ENCODE measurements at regions not wholly inside any gene's neighbourhood (a gene's known extent, or its start where the extent isn't known, plus 50 kb on each side); places are given as distances from the start of the nearest gene placed in this dataset.

GRCh38 chr15:47415539-47415971 lies 301.8 kb upstream of the SEMA6D start:
- no peak for DNase-seq
- no peaks in the 10 kb centered on the region for H3K9me2 ChIP-seq (replicated peaks; ENCODE audit: insufficient read depth, low read length)
- H3K36me3 ChIP-seq (replicated peaks; ENCODE audit: insufficient read depth, low read length) = no peaks in the 10 kb centered on the region
- no peaks in the 10 kb centered on the region for H3K27me3 ChIP-seq (replicated peaks; ENCODE audit: insufficient read depth, low read length)
- no peaks in the 10 kb centered on the region for H3K4me1 ChIP-seq (ENCODE audit: low read length)
- no peaks in the 10 kb centered on the region for H3K9me3 ChIP-seq (replicated peaks; ENCODE audit: insufficient read depth, low read length)
- H3K27ac ChIP-seq (ENCODE audit: low read length) = no peak overlapping the region
- H3F3A ChIP-seq (ENCODE audit: insufficient read depth, low read length) = no peaks in the 10 kb centered on the region
- H3K4me3 ChIP-seq (ENCODE audit: low read length) = no peak overlapping the region
- H4K20me1 ChIP-seq (ENCODE audit: insufficient read depth, low read length) = no peaks in the 10 kb centered on the region
- H3K79me2 ChIP-seq (ENCODE audit: low read length) = no peaks in the 10 kb centered on the region
- H2AFZ ChIP-seq (ENCODE audit: low read length) = no peak overlapping the region
- H3K9ac ChIP-seq (ENCODE audit: low read length) = no peak overlapping the region
- TF ChIP-seq EZH2phosphoT487 (IDR thresholded peaks at IDR 0.05; ENCODE audit: low read length) (no peak), CTCF (IDR thresholded peaks at IDR 0.05; ENCODE audit: low read length) (no peak), EZH2 (optimal IDR thresholded peaks at IDR 0.05; ENCODE audit: low read depth, low read length) (no peak)
- no peak overlapping the region for H3K4me2 ChIP-seq (ENCODE audit: low read depth, low read length)

- Histone ChIP-seq H3K9me2 (replicated peaks; ENCODE audit: insufficient read depth, low read length) (no peaks in the 10 kb centered on the region), H3K79me2 (ENCODE audit: low read length) (no peaks in the 10 kb centered on the region), H2AFZ (ENCODE audit: low read length) (no peak overlapping the region), H3K9ac (ENCODE audit: low read length) (no peak overlapping the region), H3K4me2 (ENCODE audit: low read depth, low read length) (no peak overlapping the region), H4K20me1 (ENCODE audit: insufficient read depth, low read length) (no peaks in the 10 kb centered on the region), H3K36me3 (replicated peaks; ENCODE audit: insufficient read depth, low read length) (no peaks in the 10 kb centered on the region), H3K9me3 (replicated peaks; ENCODE audit: insufficient read depth, low read length) (no peaks in the 10 kb centered on the region), H3K27ac (ENCODE audit: low read length) (no peak overlapping the region), H3K4me3 (ENCODE audit: low read length) (no peak overlapping the region), H3F3A (ENCODE audit: insufficient read depth, low read length) (no peaks in the 10 kb centered on the region), H3K27me3 (replicated peaks; ENCODE audit: insufficient read depth, low read length) (no peaks in the 10 kb centered on the region), H3K4me1 (ENCODE audit: low read length) (no peaks in the 10 kb centered on the region)
- DNase-seq = no peak
- TF ChIP-seq CTCF (IDR thresholded peaks at IDR 0.05; ENCODE audit: low read length) (no peak), EZH2 (optimal IDR thresholded peaks at IDR 0.05; ENCODE audit: low read depth, low read length) (no peak), EZH2phosphoT487 (IDR thresholded peaks at IDR 0.05; ENCODE audit: low read length) (no peak)
Measured at GRCh38 chr15:47422881-47423665, 294.2 kb upstream of the SEMA6D start.

GRCh38 chr15:47427463-47427862 lies 289.8 kb upstream of the SEMA6D start:
- no peaks in the 10 kb centered on the region for H3K36me3 ChIP-seq (replicated peaks; ENCODE audit: insufficient read depth, low read length)
- no peak overlapping the region for H3K27ac ChIP-seq (ENCODE audit: low read length)
- H3K9me3 ChIP-seq (replicated peaks; ENCODE audit: insufficient read depth, low read length) = no peaks in the 10 kb centered on the region
- no peak overlapping the region for H3K4me3 ChIP-seq (ENCODE audit: low read length)
- H3K4me2 ChIP-seq (ENCODE audit: low read depth, low read length) = no peak overlapping the region
- DNase-seq = no peak
- no peak overlapping the region for H2AFZ ChIP-seq (ENCODE audit: low read length)
- H3K9me2 ChIP-seq (replicated peaks; ENCODE audit: insufficient read depth, low read length) = no peaks in the 10 kb centered on the region
- no peaks in the 10 kb centered on the region for H3K79me2 ChIP-seq (ENCODE audit: low read length)
- no peak overlapping the region for H3K9ac ChIP-seq (ENCODE audit: low read length)
- no peaks in the 10 kb centered on the region for H3F3A ChIP-seq (ENCODE audit: insufficient read depth, low read length)
- no peaks in the 10 kb centered on the region for H4K20me1 ChIP-seq (ENCODE audit: insufficient read depth, low read length)
- no peaks in the 10 kb centered on the region for H3K4me1 ChIP-seq (ENCODE audit: low read length)
- no peak for TF ChIP-seq EZH2phosphoT487 (IDR thresholded peaks at IDR 0.05; ENCODE audit: low read length)
- no peak for TF ChIP-seq CTCF (IDR thresholded peaks at IDR 0.05; ENCODE audit: low read length)
- no peak for TF ChIP-seq EZH2 (optimal IDR thresholded peaks at IDR 0.05; ENCODE audit: low read depth, low read length)
- no peaks in the 10 kb centered on the region for H3K27me3 ChIP-seq (replicated peaks; ENCODE audit: insufficient read depth, low read length)

Measured in MM.1S (cell line).